ENCODE measurements at regions not wholly inside any gene's neighbourhood (a gene's known extent, or its start where the extent isn't known, plus 50 kb on each side); places are given as distances from the start of the nearest gene placed in this dataset.
"Not testable (repeated sequence)": the region's sequence is repeated elsewhere in the genome, so short reads cannot be mapped to it uniquely, and the experiment has no call there.

DNA sequence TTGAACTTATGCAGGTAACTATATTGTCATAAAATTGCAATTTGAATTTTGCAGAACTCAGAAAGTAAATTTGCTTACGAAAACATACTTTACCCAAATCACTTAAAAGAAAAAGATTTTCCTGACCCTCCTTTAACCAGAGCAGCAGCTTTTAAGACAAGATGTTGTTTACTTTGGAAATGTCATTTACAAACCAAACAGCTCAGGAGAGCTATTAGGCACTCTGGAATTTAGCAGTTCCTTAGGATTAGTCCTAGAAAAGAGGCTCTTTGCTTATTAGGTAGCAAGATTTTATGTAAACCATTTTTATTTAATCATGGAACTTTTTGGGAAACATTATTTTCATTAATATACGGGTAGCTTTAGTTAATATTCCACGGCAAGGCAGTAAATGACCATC, 765.7 kb upstream of the POU3F4 start:
- Histone ChIP-seq H3K9ac (ENCODE audit: low read depth in 1 of 2, low read length in 2 of 2) (no peak overlapping the region), H3K27ac (ENCODE audit: low read depth in 1 of 2, low read length in 2 of 2) (no peak overlapping the region), H3K36me3 (ENCODE audit: control insufficient read depth in 4 of 4, insufficient read depth in 3 of 4, low read depth in 1 of 4, low read length in 3 of 4) (no peaks in the 10 kb centered on the region), H3K9me3 (ENCODE audit: control insufficient read depth in 4 of 4, low read length in 3 of 4) (no peaks in the 10 kb centered on the region), H3K27me3 (ENCODE audit: control insufficient read depth in 4 of 4, insufficient read depth in 4 of 4, low read length in 3 of 4) (no peaks in the 10 kb centered on the region), H3K4me1 (ENCODE audit: control insufficient read depth in 4 of 4, insufficient read depth in 4 of 4, low read length in 3 of 4) (peaks cover 0 to 3% (median 0%) of the 10 kb centered on the region in 4 donors), H3K4me3 (ENCODE audit: low read depth in 1 of 3, low read length in 3 of 3) (no peak overlapping the region)
- DNase-seq (ENCODE audit: low spot score), result no peak
- 49% methylated on average over 3 of the region's 3 CpGs for WGBS
- TF ChIP-seq SP1 (IDR thresholded peaks at IDR 0.05), result no peak
- TF ChIP-seq HNF4G (IDR thresholded peaks at IDR 0.05), result no peak
- TF ChIP-seq FOXA1 (IDR thresholded peaks at IDR 0.05), result no peak
- TF ChIP-seq ATF3 (IDR thresholded peaks at IDR 0.05), result no peak
- TF ChIP-seq YY1 (IDR thresholded peaks at IDR 0.05), result no peak
- TF ChIP-seq, protein P1, sequence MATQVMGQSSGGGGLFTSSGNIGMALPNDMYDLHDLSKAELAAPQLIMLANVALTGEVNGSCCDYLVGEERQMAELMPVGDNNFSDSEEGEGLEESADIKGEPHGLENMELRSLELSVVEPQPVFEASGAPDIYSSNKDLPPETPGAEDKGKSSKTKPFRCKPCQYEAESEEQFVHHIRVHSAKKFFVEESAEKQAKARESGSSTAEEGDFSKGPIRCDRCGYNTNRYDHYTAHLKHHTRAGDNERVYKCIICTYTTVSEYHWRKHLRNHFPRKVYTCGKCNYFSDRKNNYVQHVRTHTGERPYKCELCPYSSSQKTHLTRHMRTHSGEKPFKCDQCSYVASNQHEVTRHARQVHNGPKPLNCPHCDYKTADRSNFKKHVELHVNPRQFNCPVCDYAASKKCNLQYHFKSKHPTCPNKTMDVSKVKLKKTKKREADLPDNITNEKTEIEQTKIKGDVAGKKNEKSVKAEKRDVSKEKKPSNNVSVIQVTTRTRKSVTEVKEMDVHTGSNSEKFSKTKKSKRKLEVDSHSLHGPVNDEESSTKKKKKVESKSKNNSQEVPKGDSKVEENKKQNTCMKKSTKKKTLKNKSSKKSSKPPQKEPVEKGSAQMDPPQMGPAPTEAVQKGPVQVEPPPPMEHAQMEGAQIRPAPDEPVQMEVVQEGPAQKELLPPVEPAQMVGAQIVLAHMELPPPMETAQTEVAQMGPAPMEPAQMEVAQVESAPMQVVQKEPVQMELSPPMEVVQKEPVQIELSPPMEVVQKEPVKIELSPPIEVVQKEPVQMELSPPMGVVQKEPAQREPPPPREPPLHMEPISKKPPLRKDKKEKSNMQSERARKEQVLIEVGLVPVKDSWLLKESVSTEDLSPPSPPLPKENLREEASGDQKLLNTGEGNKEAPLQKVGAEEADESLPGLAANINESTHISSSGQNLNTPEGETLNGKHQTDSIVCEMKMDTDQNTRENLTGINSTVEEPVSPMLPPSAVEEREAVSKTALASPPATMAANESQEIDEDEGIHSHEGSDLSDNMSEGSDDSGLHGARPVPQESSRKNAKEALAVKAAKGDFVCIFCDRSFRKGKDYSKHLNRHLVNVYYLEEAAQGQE (IDR thresholded peaks at IDR 0.05), result no peak

DNA sequence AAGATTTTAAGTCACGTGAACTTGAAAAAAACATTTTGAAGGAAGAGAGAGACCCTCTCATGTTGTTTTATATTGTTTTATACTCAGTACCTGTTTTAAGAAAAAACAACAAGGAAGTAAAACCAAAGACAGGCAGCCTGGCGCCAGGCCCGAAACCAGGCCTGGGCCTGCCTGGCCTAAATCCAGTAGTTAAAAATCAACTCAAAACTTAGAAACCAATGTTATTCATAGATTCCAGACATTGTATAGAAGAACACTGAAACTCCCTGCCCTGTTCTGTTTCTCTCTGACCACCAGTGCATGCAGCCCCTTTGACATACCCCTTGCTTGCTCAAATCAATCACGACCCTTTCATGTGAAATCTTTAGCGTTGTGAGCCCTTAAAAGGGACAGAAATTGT, 762.4 kb upstream of the POU3F4 start:
- H3K27me3 ChIP-seq (ENCODE audit: control insufficient read depth in 4 of 4, insufficient read depth in 4 of 4, low read length in 3 of 4); DNase-seq (ENCODE audit: low spot score); H3K9me3 ChIP-seq (ENCODE audit: control insufficient read depth in 4 of 4, low read length in 3 of 4); H3K9ac ChIP-seq (ENCODE audit: low read depth in 1 of 2, low read length in 2 of 2); H3K4me1 ChIP-seq (ENCODE audit: control insufficient read depth in 4 of 4, insufficient read depth in 4 of 4, low read length in 3 of 4); H3K27ac ChIP-seq (ENCODE audit: low read depth in 1 of 2, low read length in 2 of 2); H3K36me3 ChIP-seq (ENCODE audit: control insufficient read depth in 4 of 4, insufficient read depth in 3 of 4, low read depth in 1 of 4, low read length in 3 of 4); H3K4me3 ChIP-seq (ENCODE audit: low read depth in 1 of 3, low read length in 3 of 3): not testable (repeated sequence)
- WGBS, result 54% methylated on average over 5 of the region's 5 CpGs

GRCh38 chrX:82748906-82749505, 759.1 kb upstream of the POU3F4 start:
- Histone ChIP-seq H3K36me3 (ENCODE audit: control insufficient read depth in 4 of 4, insufficient read depth in 3 of 4, low read depth in 1 of 4, low read length in 3 of 4) (no peaks in the 10 kb centered on the region), H3K27ac (ENCODE audit: low read depth in 1 of 2, low read length in 2 of 2) (no peak overlapping the region), H3K4me1 (ENCODE audit: control insufficient read depth in 4 of 4, insufficient read depth in 4 of 4, low read length in 3 of 4) (peaks cover 0 to 3% (median 0%) of the 10 kb centered on the region in 4 donors), H3K27me3 (ENCODE audit: control insufficient read depth in 4 of 4, insufficient read depth in 4 of 4, low read length in 3 of 4) (no peaks in the 10 kb centered on the region), H3K9me3 (ENCODE audit: control insufficient read depth in 4 of 4, low read length in 3 of 4) (no peaks in the 10 kb centered on the region), H3K4me3 (ENCODE audit: low read depth in 1 of 3, low read length in 3 of 3) (no peak overlapping the region), H3K9ac (ENCODE audit: low read depth in 1 of 2, low read length in 2 of 2) (no peak overlapping the region)
- TF ChIP-seq FOXA1 (IDR thresholded peaks at IDR 0.05), result no peak
- TF ChIP-seq JUND (IDR thresholded peaks at IDR 0.05), result no peak
- no peak for TF ChIP-seq ATF3 (IDR thresholded peaks at IDR 0.05)
- no peak for TF ChIP-seq RAD21 (IDR thresholded peaks at IDR 0.05)
- no peak for TF ChIP-seq SP1 (IDR thresholded peaks at IDR 0.05)
- TF ChIP-seq, protein P1 (IDR thresholded peaks at IDR 0.05), result no peak
- WGBS, result 49% methylated on average over 2 of the region's 2 CpGs
- DNase-seq (ENCODE audit: low spot score), result no peak

All from liver (tissue), 7 donors.